GM12873 (cell line): ENCODE measurements at regions not wholly inside any gene's neighbourhood (a gene's known extent, or its start where the extent isn't known, plus 50 kb on each side); places are given as distances from the start of the nearest gene placed in this dataset.

Experiments used
- TF ChIP-seq, protein P1 (sequence below): IDR thresholded peaks from 2 replicates; pipeline ENCODE4 v1.5.1; 2012; ENCODE audit warnings: low read depth, mild to moderate bottlenecking, moderate library complexity, low read length, control low read depth; ENCODE audit not compliant: insufficient read depth; ENCODE audit errors: missing control alignments

DNA sequence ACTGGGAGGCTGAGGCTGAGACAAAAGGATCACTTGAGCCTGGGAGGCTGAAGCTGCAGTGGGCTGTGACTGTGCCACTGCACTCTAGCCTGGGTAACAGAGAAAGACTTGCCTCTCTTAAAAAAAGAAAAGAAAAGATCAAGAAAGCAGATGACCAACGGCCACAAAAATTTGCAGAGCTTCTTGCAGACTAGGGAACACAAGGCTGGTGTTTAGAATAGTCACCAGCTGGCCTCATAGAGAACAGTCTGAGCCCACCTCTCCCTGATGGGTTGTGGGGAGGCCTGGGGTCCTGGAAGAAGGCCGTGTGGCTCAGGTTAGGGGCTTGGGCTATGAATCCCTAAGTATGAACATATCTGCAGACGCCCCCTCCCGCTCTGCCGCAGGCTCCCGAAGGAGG is 73.7 kb upstream of the MED9 start:
- TF ChIP-seq, protein P1, sequence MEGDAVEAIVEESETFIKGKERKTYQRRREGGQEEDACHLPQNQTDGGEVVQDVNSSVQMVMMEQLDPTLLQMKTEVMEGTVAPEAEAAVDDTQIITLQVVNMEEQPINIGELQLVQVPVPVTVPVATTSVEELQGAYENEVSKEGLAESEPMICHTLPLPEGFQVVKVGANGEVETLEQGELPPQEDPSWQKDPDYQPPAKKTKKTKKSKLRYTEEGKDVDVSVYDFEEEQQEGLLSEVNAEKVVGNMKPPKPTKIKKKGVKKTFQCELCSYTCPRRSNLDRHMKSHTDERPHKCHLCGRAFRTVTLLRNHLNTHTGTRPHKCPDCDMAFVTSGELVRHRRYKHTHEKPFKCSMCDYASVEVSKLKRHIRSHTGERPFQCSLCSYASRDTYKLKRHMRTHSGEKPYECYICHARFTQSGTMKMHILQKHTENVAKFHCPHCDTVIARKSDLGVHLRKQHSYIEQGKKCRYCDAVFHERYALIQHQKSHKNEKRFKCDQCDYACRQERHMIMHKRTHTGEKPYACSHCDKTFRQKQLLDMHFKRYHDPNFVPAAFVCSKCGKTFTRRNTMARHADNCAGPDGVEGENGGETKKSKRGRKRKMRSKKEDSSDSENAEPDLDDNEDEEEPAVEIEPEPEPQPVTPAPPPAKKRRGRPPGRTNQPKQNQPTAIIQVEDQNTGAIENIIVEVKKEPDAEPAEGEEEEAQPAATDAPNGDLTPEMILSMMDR: no peak

GRCh38 chr17:17403899-17404576 is 72.8 kb upstream of the MED9 start:
- TF ChIP-seq, protein P1: no peak

- TF ChIP-seq, protein P1: no peak
These were observed 71.1 kb upstream of the MED9 start for GRCh38 chr17:17405673-17406072.

GRCh38 chr17:17406225-17406624 is 70.6 kb upstream of the MED9 start:
- TF ChIP-seq, protein P1: no peak

- TF ChIP-seq, protein P1: no peak
These were observed 68.5 kb upstream of the MED9 start for GRCh38 chr17:17408236-17408794.

- TF ChIP-seq, protein P1: no peak
These were observed 66.4 kb upstream of the MED9 start for GRCh38 chr17:17410357-17410756.

DNA sequence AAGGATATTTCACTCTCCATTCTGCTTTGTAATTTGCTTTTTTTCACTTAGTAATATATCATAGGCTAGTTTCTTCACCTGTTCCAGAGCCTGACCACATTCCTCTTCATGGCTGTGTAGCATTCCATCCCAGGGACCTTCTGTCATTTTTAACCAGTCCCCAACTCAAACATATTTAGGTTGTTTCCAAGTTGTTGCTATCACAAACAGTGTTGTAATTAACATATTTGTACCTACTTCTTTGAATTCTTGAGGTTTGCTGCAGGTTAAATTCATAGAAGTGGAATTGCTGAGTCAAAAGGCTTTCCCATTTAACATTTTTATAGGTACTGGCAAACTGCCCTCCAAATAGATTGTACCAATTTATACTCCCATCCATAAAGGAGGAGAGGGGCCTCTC is 65.1 kb upstream of the MED9 start:
- TF ChIP-seq, protein P1: no peak
